ENCODE measurements at regions not wholly inside any gene's neighbourhood (a gene's known extent, or its start where the extent isn't known, plus 50 kb on each side); places are given as distances from the start of the nearest gene placed in this dataset.

DNA sequence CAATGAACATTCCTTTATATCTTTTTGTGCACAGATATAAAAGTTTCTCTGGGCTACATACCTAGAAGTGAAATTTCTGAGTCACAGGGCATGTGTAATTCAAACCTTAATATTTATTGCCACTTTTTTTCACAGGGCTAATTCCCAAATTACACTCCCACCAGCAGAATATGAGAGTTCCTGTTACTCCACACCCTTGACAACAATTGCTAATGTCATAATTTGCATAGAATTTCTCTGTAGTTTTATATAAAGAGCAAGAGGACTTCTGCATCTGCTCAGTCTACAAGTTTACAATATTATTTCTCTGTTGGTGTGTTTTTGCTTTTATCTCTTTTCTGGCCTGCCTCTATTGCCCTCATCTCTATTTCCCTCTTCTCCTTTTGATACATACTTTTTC, 518.5 kb downstream of the ZNF608 start:
- no peaks in the 10 kb centered on the region for H3K9me3 ChIP-seq
- no peak overlapping the region for H3K4me3 ChIP-seq
- no peaks in the 10 kb centered on the region for H3K27me3 ChIP-seq
- DNase-seq = no peak
- no peak for TF ChIP-seq POLR2A (IDR thresholded peaks at IDR 0.05)
- TF ChIP-seq, protein P1, sequence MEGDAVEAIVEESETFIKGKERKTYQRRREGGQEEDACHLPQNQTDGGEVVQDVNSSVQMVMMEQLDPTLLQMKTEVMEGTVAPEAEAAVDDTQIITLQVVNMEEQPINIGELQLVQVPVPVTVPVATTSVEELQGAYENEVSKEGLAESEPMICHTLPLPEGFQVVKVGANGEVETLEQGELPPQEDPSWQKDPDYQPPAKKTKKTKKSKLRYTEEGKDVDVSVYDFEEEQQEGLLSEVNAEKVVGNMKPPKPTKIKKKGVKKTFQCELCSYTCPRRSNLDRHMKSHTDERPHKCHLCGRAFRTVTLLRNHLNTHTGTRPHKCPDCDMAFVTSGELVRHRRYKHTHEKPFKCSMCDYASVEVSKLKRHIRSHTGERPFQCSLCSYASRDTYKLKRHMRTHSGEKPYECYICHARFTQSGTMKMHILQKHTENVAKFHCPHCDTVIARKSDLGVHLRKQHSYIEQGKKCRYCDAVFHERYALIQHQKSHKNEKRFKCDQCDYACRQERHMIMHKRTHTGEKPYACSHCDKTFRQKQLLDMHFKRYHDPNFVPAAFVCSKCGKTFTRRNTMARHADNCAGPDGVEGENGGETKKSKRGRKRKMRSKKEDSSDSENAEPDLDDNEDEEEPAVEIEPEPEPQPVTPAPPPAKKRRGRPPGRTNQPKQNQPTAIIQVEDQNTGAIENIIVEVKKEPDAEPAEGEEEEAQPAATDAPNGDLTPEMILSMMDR (IDR thresholded peaks at IDR 0.05) = no peak
- no peak overlapping the region for H3K27ac ChIP-seq
- H3K4me1 ChIP-seq = no peaks in the 10 kb centered on the region
- no peaks in the 10 kb centered on the region for H3K36me3 ChIP-seq
- intact Hi-C loops (cut with DNase I; ENCODE audit: low total_unique reads) = no loop called here

DNA sequence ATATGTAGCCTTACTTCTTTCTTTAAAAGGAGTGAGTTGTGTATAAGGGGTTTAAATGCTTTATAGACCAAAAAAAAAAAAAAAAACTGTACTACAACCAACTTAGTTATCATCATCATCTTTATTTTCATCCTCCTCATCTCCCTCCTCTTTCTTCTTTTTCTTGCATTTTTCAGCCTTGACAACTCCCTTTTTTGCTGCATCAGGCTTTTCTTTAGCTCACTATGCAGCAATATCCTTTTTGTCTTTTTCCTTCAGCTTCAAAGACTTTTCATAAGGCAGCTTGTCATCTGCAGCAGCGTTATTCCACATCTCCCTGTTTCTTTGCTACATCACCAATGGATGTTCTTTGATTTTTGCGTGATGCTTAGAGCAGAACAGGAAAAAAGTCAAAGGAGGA, 526.0 kb downstream of the ZNF608 start:
- no peaks in the 10 kb centered on the region for H3K4me1 ChIP-seq
- H3K36me3 ChIP-seq = no peaks in the 10 kb centered on the region
- no peak overlapping the region for H3K4me3 ChIP-seq
- H3K27ac ChIP-seq = no peak overlapping the region
- no peaks in the 10 kb centered on the region for H3K9me3 ChIP-seq
- H3K27me3 ChIP-seq = no peaks in the 10 kb centered on the region
- no peak for DNase-seq
- intact Hi-C loops (cut with DNase I; ENCODE audit: low total_unique reads) = no loop called here
- TF ChIP-seq, protein P1 (IDR thresholded peaks at IDR 0.05) = no peak
- no peak for TF ChIP-seq POLR2A (IDR thresholded peaks at IDR 0.05)

DNA sequence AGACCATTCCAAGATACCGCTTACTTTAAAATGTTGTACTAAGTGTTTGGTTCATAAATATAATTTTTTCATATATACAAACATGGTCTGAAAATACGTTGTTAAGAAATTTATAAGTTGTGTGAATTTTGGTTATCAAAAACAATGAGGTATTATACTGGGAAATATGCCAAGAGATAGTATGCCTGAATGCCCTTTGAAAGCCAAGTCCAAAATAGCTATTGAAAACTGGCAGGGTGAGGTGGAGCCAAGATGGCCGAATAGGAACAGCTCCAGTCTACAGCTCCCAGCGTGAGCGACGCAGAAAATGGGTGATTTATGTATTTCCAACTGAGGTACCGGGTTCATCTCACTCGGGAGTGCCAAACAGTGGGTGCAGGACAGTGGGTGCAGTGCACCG, 533.5 kb downstream of the ZNF608 start:
- TF ChIP-seq, protein P1 (IDR thresholded peaks at IDR 0.05) = no peak
- TF ChIP-seq POLR2A (IDR thresholded peaks at IDR 0.05) = no peak
- DNase-seq = no peak
- H3K4me1 ChIP-seq = no peaks in the 10 kb centered on the region
- intact Hi-C loops (cut with DNase I; ENCODE audit: low total_unique reads) = no loop called here
- H3K27me3 ChIP-seq = no peaks in the 10 kb centered on the region
- no peaks in the 10 kb centered on the region for H3K9me3 ChIP-seq
- no peak overlapping the region for H3K4me3 ChIP-seq
- H3K36me3 ChIP-seq = no peaks in the 10 kb centered on the region
- H3K27ac ChIP-seq = no peak overlapping the region

DNA sequence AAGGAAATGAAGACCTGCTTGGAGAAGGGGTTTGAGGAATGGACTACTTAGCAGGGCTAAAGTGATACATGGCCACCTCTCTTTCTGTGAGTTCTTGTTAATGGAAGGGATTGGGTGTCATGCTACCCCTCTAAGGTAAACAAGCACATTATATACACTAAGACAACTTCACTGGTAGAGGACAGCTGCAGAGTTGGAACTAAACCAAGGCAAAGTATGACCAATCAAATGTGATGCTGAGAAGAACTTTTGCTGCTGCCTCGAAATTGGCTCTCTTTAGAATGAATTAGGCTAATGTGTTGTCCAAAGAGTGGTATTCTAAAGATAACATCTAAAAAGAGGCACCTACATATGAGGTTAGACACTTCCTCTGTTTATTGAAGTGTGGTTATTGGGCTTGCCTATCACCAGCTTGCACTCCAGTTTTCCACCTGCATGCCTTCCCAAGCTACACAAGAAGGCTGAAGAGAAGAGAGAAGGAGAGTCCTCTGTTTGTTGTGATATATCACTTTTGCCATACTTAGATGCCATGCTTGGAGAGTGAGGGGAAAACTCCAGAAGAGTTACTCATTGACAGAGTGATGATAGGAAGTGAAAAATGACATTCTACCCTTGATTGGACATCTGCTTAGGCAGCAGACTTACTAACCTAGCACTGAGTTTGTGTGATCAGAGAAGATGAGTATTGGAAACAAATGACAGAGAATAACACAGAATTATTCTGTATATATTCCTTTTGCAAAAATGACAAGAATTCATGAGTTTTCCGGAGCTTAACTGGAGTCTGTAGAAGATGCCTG, 536.1 kb downstream of the ZNF608 start:
- H3K9me3 ChIP-seq = no peaks in the 10 kb centered on the region
- TF ChIP-seq, protein P1 (IDR thresholded peaks at IDR 0.05) = no peak
- no peak for TF ChIP-seq POLR2A (IDR thresholded peaks at IDR 0.05)
- no peak overlapping the region for H3K27ac ChIP-seq
- no peaks in the 10 kb centered on the region for H3K4me1 ChIP-seq
- H3K36me3 ChIP-seq = no peaks in the 10 kb centered on the region
- intact Hi-C loops (cut with DNase I; ENCODE audit: low total_unique reads) = no loop called here
- H3K4me3 ChIP-seq = no peak overlapping the region
- H3K27me3 ChIP-seq = no peaks in the 10 kb centered on the region
- DNase-seq = no peak

DNA sequence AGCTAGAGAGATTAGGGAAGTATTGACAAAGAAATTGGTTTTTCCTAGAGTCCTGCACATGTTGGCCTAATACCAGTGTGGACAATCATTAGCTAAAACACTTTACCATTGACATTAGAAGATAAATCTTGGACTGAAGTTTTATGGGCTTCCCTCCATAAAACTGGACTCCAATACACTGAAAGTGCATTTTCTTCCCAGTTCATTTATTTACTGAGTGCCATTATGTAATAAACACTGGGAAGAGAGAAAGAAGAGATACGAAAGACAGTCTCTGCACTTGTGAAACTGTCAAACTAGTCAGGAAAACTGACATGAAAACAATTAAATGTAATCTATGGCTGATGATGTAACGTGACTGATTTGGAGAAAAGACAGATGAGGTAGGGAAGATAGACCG, 539.3 kb downstream of the ZNF608 start:
- H3K9me3 ChIP-seq = no peaks in the 10 kb centered on the region
- no peaks in the 10 kb centered on the region for H3K27me3 ChIP-seq
- no peak overlapping the region for H3K27ac ChIP-seq
- H3K4me1 ChIP-seq = no peaks in the 10 kb centered on the region
- intact Hi-C loops (cut with DNase I; ENCODE audit: low total_unique reads) = no loop called here
- TF ChIP-seq, protein P1 (IDR thresholded peaks at IDR 0.05) = no peak
- TF ChIP-seq POLR2A (IDR thresholded peaks at IDR 0.05) = no peak
- H3K36me3 ChIP-seq = no peaks in the 10 kb centered on the region
- no peak overlapping the region for H3K4me3 ChIP-seq
- no peak for DNase-seq

Measured in uterus (tissue), 3 donors.